ENCODE measurements at regions not wholly inside any gene's neighbourhood (a gene's known extent, or its start where the extent isn't known, plus 50 kb on each side); places are given as distances from the start of the nearest gene placed in this dataset.
"Not testable (repeated sequence)": the region's sequence is repeated elsewhere in the genome, so short reads cannot be mapped to it uniquely, and the experiment has no call there.

- DNase-seq (ENCODE audit: low read depth) = no peak
- TF ChIP-seq CTCF (IDR thresholded peaks at IDR 0.05; ENCODE audit: insufficient read depth, low read depth, low read length) = no peak
- no peak overlapping the region for H3K4me3 ChIP-seq (ENCODE audit: low read depth, low read length)
Measured at GRCh38 chr4:23422878-23423277, 467.0 kb downstream of the PPARGC1A start.

- no peak for DNase-seq (ENCODE audit: low read depth)
- no peak for TF ChIP-seq CTCF (IDR thresholded peaks at IDR 0.05; ENCODE audit: insufficient read depth, low read depth, low read length)
Measured at GRCh38 chr4:23413631-23414030, 476.2 kb downstream of the PPARGC1A start.

GRCh38 chr4:23412701-23413100 lies 477.1 kb downstream of the PPARGC1A start:
- no peak for DNase-seq (ENCODE audit: low read depth)
- TF ChIP-seq CTCF (IDR thresholded peaks at IDR 0.05; ENCODE audit: insufficient read depth, low read depth, low read length) = no peak

More at GRCh38 chr4:23413631-23414030, 476.2 kb downstream of the PPARGC1A start:
- H3K4me3 ChIP-seq (ENCODE audit: low read depth, low read length) = no peak overlapping the region

GRCh38 chr4:23408913-23409312 lies 480.9 kb downstream of the PPARGC1A start:
- not testable (repeated sequence) for DNase-seq (ENCODE audit: low read depth); H3K4me3 ChIP-seq (ENCODE audit: low read depth, low read length)

More at GRCh38 chr4:23412701-23413100, 477.1 kb downstream of the PPARGC1A start:
- no peak overlapping the region for H3K4me3 ChIP-seq (ENCODE audit: low read depth, low read length)

GRCh38 chr4:23401572-23401971 lies 488.3 kb downstream of the PPARGC1A start:
- TF ChIP-seq CTCF (IDR thresholded peaks at IDR 0.05; ENCODE audit: insufficient read depth, low read depth, low read length) = no peak
- DNase-seq (ENCODE audit: low read depth) = no peak
- no peak overlapping the region for H3K4me3 ChIP-seq (ENCODE audit: low read depth, low read length)

GRCh38 chr4:23392860-23393458 lies 496.9 kb downstream of the PPARGC1A start:
- no peak for DNase-seq (ENCODE audit: low read depth)
- TF ChIP-seq CTCF (IDR thresholded peaks at IDR 0.05; ENCODE audit: insufficient read depth, low read depth, low read length) = no peak
- no peak overlapping the region for H3K4me3 ChIP-seq (ENCODE audit: low read depth, low read length)

GRCh38 chr4:23390246-23390645 lies 499.6 kb downstream of the PPARGC1A start:
- no peak for DNase-seq (ENCODE audit: low read depth)
- TF ChIP-seq CTCF (IDR thresholded peaks at IDR 0.05; ENCODE audit: insufficient read depth, low read depth, low read length) = no peak
- no peak overlapping the region for H3K4me3 ChIP-seq (ENCODE audit: low read depth, low read length)

All from fibroblast of villous mesenchyme (primary cell).